OCI-LY7 (cell line): ENCODE measurements at regions not wholly inside any gene's neighbourhood (a gene's known extent, or its start where the extent isn't known, plus 50 kb on each side); places are given as distances from the start of the nearest gene placed in this dataset.
"Not testable (repeated sequence)": the region's sequence is repeated elsewhere in the genome, so short reads cannot be mapped to it uniquely, and the experiment has no call there.

Source experiments
- BruUV-seq: library from RNA; stranded (reverse); fragments of 400-500 nt; replicated peaks from 2 replicates; lab custom pipeline; 2021; lab: Mats Ljungman, UMichigan
- CTCF ChIA-PET: fragments of 300-600 bp; sonication (Branson Sonifier 250); formaldehyde crosslinking; loops from one replicate; lab custom pipeline; 2022; ENCODE audit warnings: antibody characterized with exemption; ENCODE audit not compliant: unreplicated experiment; lab: Charles Lee
- POLR2A ChIA-PET: fragments of 300-600 bp; sonication (Branson Sonifier 250); formaldehyde crosslinking; loops from one replicate; lab custom pipeline; 2022; ENCODE audit warnings: antibody characterized with exemption; lab: Charles Lee
- DNase-seq: peaks from one replicate; pipeline ENCODE4 v3.0.0-alpha.2; 2015; ENCODE audit warnings: low spot score
- H2AFZ ChIP-seq: fragments of 200-600 bp; sonication (generic), shearing (Covaris generic); 2 replicates; pipeline ENCODE4 v1.6.1; 2014; ENCODE audit warnings: mild to moderate bottlenecking, antibody characterized with exemption, low read length, moderate library complexity
- H3K27ac ChIP-seq: fragments of 200-600 bp; sonication (generic); 2 replicates; pipeline ENCODE4 v1.5.1; 2014; ENCODE audit warnings: mixed run types, low read depth, mild to moderate bottlenecking, moderate library complexity, low read length, inconsistent platforms; ENCODE audit not compliant: poor library complexity, severe bottlenecking
- H3K36me3 ChIP-seq: fragments of 200-600 bp; sonication (generic); 2 replicates; pipeline ENCODE4 v1.6.1; 2014; ENCODE audit warnings: mild to moderate bottlenecking, antibody characterized with exemption, low read length, moderate library complexity, mixed read lengths; ENCODE audit not compliant: insufficient read depth
- H3K4me1 ChIP-seq: fragments of 200-600 bp; sonication (generic); 2 replicates; pipeline ENCODE4 v1.5.1; 2014; ENCODE audit warnings: mild to moderate bottlenecking, low read length; ENCODE audit not compliant: insufficient read depth, poor library complexity, severe bottlenecking
- H3K4me2 ChIP-seq: fragments of 200-600 bp; sonication (generic); 2 replicates; pipeline ENCODE4 v1.6.1; 2014; ENCODE audit warnings: mild to moderate bottlenecking, low read length
- H3K4me3 ChIP-seq: fragments of 200-600 bp; sonication (generic); 2 replicates; pipeline ENCODE4 v1.5.1; 2014; ENCODE audit warnings: mild to moderate bottlenecking, low read depth, low read length; ENCODE audit not compliant: poor library complexity, severe bottlenecking
- H3K79me2 ChIP-seq: fragments of 200-600 bp; sonication (generic); 2 replicates; pipeline ENCODE4 v1.6.1; 2016; ENCODE audit warnings: low read depth, mild to moderate bottlenecking, low read length, moderate library complexity, mixed read lengths; ENCODE audit not compliant: insufficient read depth
- H3K9me2 ChIP-seq: fragments of 200-600 bp; sonication (generic); 2 replicates; pipeline ENCODE4 v1.6.1; 2016; ENCODE audit warnings: mild to moderate bottlenecking, low read length, mixed read lengths; ENCODE audit not compliant: insufficient read depth
- H3K9me3 ChIP-seq: fragments of 200-600 bp; sonication (generic); 2 replicates; pipeline ENCODE4 v1.6.1; 2014; ENCODE audit warnings: mild to moderate bottlenecking, mixed run types, low read length, mixed read lengths
- H4K20me1 ChIP-seq: fragments of 200-600 bp; sonication (generic); 2 replicates; pipeline ENCODE4 v1.6.1; 2014; ENCODE audit warnings: mild to moderate bottlenecking, antibody characterized with exemption, low read length, moderate library complexity, mixed read lengths; ENCODE audit not compliant: insufficient read depth
- CTCF ChIP-seq: fragments of 200-600 bp; sonication (generic); conservative IDR thresholded peaks from 2 replicates; pipeline ENCODE4 v1.5.1; 2014; ENCODE audit warnings: mild to moderate bottlenecking, antibody characterized with exemption, low read length, moderate library complexity, mixed read lengths
- EZH2phosphoT487 ChIP-seq: fragments of 200-600 bp; sonication (generic); IDR thresholded peaks from 2 replicates; pipeline ENCODE4 v1.6.1; 2018; ENCODE audit warnings: low read depth, borderline replicate concordance, mild to moderate bottlenecking, mixed run types, antibody characterized with exemption, low read length, moderate library complexity, mixed read lengths
- intact Hi-C: fragments of 100-400 bp; cut with micrococcal nuclease; formaldehyde crosslinking; loops from one replicate; pipeline ENCODE4 v1.10.0; 2022; ENCODE audit not compliant: unreplicated experiment

DNA sequence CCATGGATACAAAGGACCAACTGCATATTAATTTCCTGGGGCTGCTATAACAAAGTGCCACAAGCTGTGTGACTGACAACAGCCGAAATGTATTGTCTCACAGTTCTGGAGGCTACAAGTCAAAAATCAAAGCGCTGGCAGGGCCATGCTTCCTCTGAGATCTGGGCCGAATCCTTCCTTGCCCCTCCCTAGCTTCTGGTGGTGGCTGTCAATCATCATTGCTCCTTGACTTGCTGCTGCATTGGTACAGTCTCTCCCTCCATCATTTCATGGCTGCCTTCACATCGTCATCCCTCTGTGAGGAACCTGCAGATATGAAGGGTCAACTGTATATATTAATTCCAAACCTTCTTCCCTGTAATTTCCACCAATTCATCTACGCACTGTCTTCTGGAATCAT lies 118.3 kb downstream of the EXOC5 start:
- Histone ChIP-seq H3K36me3 (no peaks in the 10 kb centered on the region), H3K9me3 (no peaks in the 10 kb centered on the region), H3K79me2 (no peaks in the 10 kb centered on the region), H2AFZ (no peak overlapping the region), H4K20me1 (no peaks in the 10 kb centered on the region), H3K4me1 (no peaks in the 10 kb centered on the region), H3K9me2 (no peaks in the 10 kb centered on the region), H3K4me2 (no peak overlapping the region), H3K27ac (no peak overlapping the region), H3K4me3 (no peak overlapping the region)
- BruUV-seq = no TSS peak
- DNase-seq = no peak
- POLR2A ChIA-PET = interaction anchor here (0.7 kb wide), 1 partner anchor 19 kb away, joined by 5 read pairs; no protein-coding TSS in a partner anchor
- CTCF ChIA-PET = no interaction called here
- intact Hi-C loops = no loop called here
- TF ChIP-seq EZH2phosphoT487 (no peak), CTCF (no peak)

DNA sequence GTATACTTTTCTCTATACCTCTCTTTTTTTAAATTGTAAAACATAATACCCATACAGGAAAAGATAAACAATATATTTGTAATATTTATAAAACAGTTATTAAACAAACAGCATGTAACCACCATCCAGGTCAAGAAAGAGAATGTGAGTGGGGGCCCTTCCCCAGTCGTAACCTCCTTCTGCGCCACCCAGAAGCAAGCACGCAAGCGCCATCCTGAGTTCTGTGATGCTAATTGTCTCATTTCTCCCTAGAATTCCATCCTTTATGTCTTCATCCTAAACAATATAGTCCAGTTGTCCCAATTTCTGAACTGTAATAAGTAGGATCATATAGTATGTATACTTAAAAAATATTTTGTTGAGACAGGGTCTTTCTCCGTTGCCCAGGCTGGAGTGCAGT lies 129.5 kb downstream of the EXOC5 start:
- Histone ChIP-seq H2AFZ (no peak overlapping the region), H3K4me2 (no peak overlapping the region), H3K79me2 (no peaks in the 10 kb centered on the region), H3K4me1 (no peaks in the 10 kb centered on the region), H3K9me3 (no peaks in the 10 kb centered on the region), H3K9me2 (no peaks in the 10 kb centered on the region), H3K36me3 (no peaks in the 10 kb centered on the region), H4K20me1 (no peaks in the 10 kb centered on the region), H3K4me3 (no peak overlapping the region), H3K27ac (no peak overlapping the region)
- POLR2A ChIA-PET = no interaction called here
- no peak for TF ChIP-seq CTCF
- no peak for TF ChIP-seq EZH2phosphoT487
- intact Hi-C loops = no loop called here
- CTCF ChIA-PET = no interaction called here
- DNase-seq = no peak
- BruUV-seq = no TSS peak

- intact Hi-C loops = no loop called here
- no TSS peak for BruUV-seq
- no peaks in the 10 kb centered on the region for H3K4me1 ChIP-seq
- H3K4me3 ChIP-seq = no peak overlapping the region
- no peaks in the 10 kb centered on the region for H4K20me1 ChIP-seq
- no peak overlapping the region for H3K4me2 ChIP-seq
- ChIA-PET CTCF (no interaction called here), POLR2A (interaction anchor here (0.6 kb wide), 1 partner anchor 811 kb away, joined by 5 read pairs; no protein-coding TSS in a partner anchor)
- no peak overlapping the region for H3K27ac ChIP-seq
- no peaks in the 10 kb centered on the region for H3K9me3 ChIP-seq
- TF ChIP-seq CTCF = no peak
- no peak for TF ChIP-seq EZH2phosphoT487
- no peaks in the 10 kb centered on the region for H3K9me2 ChIP-seq
- no peaks in the 10 kb centered on the region for H3K36me3 ChIP-seq
- DNase-seq = no peak
- no peak overlapping the region for H2AFZ ChIP-seq
- H3K79me2 ChIP-seq = no peaks in the 10 kb centered on the region
These were observed 131.9 kb downstream of the EXOC5 start for GRCh38 chr14:57136669-57137328.

GRCh38 chr14:57127809-57128208 lies 140.9 kb downstream of the EXOC5 start:
- intact Hi-C loops, CTCF ChIA-PET: not testable (repeated sequence)

More at GRCh38 chr14:57127809-57128208, 140.9 kb downstream of the EXOC5 start:
- POLR2A ChIA-PET, H3K79me2 ChIP-seq, DNase-seq, H3K9me2 ChIP-seq, H3K36me3 ChIP-seq, BruUV-seq, H3K4me2 ChIP-seq, H3K9me3 ChIP-seq, H4K20me1 ChIP-seq, H3K4me3 ChIP-seq, H3K4me1 ChIP-seq, H2AFZ ChIP-seq, H3K27ac ChIP-seq: not testable (repeated sequence)
